EL (cell line): ENCODE measurements at regions not wholly inside any gene's neighbourhood (a gene's known extent, or its start where the extent isn't known, plus 50 kb on each side); places are given as distances from the start of the nearest gene placed in this dataset.
"Not testable (repeated sequence)": the region's sequence is repeated elsewhere in the genome, so short reads cannot be mapped to it uniquely, and the experiment has no call there.

ENCODE experiments used
- DNase-seq: peaks from one replicate; pipeline ENCODE4 v3.0.0-alpha.2; 2016

DNA sequence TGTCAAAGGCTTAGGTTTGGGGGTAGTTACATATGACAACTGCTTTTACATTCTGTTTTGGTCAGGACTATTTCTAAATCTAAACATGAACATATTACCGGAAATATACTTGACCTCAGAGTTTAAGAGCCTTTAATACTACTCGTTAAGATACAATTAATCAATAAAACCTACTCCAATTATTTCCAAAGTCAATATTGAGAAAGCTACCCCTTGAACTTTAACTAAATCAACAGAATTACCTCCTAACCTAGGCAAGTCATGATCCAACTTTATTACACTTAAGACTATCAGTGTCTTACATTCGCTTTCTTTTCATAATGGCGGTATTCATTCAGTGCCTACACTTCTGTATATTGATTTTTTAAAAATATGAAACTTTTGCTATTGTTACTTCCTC, 107.7 kb downstream of the RAP2B start:
- DNase-seq, result no peak

DNA sequence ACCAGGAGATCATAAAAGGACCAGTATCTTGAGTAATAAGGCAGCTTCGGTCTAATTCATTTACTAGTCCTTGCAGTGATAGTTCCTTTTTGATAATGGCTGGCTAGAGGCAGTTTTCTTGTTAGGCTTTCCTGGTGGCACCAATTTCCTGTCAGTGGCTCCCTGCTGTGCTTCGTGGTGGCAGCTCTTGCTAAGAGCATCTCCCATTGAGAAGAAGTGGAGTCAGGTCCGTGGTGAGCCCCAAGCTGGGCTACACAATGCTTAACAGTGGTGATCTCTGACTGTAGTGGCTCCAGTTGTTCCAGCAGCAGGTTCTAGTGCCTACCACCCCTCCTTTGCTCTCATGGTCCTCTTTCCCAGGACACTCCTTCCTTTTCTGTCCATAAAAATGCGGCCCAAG, 111.2 kb downstream of the RAP2B start:
- DNase-seq, result no peak

DNA sequence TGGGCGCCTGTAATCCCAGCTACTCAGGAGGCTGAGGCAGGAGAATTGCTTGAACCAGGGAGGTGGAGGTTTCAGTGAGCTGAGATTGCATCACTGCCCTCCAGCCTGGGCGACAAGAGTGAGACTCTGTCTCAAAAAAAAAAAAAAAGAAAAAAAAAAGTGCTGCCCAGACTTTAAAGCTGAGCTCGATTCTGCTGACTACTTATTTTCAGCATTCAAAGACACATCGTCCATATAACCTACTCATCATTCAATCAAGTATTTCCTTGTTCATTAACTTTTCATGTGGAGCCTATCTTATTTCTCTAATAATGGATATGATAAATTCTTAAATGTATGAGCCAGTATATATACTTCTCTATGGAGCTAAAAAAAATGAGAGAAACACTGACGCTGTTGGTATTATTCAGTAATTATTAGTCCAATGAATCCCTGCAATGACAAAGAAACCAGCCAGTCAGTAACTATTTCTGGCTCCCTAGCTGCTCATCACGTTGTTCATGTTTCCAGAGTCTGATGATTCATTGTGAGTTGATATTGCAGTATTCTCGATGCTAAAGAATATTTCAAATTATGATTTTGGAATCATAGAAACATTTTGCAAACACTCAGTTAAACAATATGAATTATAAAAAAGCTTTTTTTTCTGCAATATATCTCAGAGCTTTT, 111.9 kb downstream of the RAP2B start:
- DNase-seq, result peak; percentile 64

DNA sequence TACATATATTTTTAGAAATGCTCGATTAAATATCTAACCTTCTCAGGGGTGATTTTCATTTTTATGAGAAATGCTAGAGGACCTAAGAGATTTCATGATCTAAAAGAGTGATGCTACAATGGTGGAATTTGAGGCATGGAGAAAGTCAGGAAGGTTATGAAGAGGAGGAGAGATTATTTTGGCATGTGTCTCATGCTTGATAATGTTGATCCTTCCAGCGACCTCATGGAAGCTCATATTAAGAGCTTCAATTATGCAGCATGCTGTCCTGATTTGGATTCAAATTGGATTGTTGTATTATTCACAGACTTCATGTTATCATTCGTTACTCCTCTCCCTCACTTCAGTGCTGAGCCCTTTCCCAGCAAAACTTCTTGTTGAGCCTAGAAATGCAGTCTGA, 112.5 kb downstream of the RAP2B start:
- peak; percentile 52 for DNase-seq

DNA sequence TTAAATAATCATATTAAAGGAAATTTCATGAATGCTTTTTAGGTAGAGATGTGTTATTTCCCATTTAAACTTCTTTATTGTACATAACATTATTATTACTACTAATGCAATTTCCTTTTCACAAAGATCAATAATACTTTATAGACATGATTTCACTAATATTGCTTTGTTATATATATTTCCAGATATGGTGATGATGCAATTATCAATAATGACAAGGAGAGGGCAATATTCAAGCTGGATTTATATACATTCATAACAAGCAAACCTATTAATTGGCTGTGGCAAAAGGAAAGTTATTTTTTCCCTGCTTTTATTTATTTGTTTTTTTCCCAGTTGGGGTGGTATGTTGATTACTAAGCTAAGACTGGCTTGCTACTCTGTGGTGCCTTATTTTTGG, 113.5 kb downstream of the RAP2B start:
- DNase-seq, result no peak

DNA sequence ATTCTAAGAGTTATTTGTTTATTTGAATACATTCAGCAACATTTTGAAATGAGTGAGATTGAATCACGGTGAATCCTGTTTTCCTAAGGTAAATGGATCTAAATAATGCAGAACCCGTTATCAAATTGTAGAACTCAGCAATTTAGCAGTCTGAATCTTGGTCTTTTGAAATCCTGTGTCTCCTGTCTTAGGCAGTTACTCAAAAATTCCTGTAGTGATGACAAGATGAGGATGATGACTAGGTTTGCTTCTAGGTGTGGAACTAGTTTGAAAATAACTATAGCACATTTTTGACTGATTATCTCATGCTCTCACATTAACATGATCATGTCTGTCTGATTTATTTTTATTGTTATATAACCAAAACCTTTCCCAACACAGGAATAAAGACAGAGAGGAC, 115.0 kb downstream of the RAP2B start:
- DNase-seq, result peak; percentile 52

DNA sequence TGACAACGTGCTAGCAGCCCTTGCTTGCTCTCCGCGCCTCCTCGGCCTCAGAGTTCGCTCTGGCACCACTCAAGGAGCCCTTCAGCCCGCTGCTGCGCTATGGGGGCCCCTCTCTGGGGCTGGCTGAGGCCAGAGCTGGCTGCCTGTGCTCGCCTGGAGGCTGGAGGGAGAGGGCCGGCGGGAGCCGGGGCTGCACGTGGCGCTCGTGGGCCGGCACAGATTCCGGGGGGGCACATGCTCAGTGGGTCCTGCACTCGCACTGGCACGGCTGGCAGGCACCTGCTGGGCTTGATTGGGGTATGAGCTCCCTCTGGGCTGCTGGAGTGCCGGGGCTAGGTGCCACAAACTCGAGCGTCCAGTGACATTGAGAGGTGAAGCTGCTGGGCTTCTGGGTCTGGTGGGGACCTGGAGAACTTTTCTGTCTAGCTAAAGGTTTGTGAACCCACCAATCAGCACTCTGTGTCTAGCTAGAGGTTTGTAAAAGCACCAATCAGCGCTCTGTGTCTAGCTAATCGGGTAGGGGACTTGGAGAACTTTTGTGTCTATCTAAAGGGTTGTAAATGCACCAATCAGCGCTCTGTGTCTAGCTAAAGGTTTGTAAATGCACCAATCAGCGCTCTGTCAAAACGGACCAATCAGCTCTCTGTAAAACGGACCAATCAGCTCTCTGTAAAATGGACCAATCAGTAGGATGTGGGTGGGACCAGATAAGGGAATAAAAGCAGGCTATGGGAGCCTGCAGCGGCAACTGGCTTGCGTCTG, 119.4 kb downstream of the RAP2B start:
- DNase-seq, result not testable (repeated sequence)

DNA sequence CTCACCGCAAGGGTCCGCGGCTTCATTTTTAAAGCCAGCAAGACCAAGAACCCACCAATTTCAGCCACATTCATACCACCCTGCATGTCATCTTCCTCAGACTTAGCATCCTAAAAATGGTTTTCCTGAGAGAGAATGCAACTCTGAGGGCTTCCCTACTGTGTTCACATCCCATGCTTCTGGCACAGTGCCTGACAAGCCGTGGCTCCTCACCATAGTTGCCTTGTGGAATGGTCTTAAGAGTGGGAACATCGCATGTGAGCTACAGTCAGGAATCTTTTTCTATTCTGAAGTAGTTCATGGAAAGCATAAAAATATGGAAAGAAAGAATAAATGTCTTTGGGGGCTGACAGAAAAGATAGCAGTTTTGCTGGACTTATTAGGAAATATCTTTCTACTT, 120.3 kb downstream of the RAP2B start:
- DNase-seq, result no peak

DNA sequence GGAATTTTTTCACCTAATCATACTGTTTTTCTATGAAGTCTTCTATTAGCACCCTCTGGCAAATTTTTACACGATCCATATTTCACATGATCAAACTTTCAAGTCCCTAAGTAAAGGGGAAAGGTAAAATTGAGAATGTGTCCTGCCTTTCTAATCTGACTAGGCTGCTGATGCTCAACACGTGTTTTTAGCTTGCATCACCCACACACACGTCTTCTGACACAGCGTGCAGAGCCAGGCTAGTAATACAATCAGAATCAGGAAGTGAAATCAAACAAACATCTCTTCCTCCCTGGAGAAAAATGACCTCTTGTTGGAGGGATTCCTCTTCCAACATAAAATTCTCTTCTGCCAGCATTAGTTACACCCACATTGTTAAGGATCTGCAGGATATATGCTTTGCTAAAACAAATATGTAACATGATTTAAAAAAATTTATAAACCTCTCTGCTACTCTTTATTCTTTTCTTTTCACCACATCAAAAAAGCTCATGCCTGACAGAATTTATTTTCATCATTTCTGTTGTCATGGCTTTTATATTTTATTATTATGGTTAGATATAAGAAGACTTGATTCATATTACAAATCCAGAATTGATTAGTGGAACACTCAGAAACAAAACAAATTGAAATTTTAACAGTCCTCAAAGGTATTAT, 122.4 kb downstream of the RAP2B start:
- DNase-seq, result peak; percentile 86

DNA sequence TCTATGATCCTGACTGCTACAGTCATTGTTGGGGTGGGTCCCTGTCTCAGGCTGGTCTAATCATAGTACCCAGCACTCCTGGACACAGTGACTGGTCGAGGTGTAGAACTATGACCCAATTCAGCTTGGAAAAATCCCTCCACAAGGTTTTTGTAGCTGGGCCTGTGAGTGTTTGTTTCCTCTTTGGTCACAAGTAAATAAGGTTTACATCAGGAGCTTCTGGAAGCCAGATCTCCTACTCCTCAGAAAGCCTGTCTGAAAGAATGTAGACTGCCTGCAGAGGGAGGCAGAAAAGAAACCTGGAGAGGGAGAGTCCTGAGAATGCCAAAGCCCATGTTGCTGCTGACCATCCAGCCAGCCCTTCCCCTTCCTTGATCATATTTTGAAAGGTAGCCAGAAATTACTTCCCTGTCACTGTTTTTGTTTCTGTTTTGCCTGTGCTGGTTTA, 123.2 kb downstream of the RAP2B start:
- DNase-seq, result peak; percentile 35

DNA sequence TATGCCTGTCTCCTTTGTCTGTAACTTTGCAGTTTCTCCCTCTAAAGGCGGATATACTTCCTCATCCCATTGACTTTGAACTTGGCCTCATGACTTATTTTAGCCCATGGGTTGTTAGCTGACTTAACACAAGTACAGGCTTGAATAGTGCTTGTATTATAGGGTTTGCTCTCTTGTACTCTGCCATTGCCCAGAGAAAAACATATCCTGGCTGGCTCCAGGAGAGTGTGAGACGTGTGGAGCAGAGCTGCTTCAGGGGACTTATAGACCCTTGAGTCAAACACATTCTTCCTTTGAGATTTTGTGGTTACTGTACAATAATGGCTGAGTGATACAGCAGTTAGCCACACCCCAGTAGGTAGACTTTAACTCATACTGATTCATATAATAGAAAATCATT, 124.0 kb downstream of the RAP2B start:
- no peak for DNase-seq

DNA sequence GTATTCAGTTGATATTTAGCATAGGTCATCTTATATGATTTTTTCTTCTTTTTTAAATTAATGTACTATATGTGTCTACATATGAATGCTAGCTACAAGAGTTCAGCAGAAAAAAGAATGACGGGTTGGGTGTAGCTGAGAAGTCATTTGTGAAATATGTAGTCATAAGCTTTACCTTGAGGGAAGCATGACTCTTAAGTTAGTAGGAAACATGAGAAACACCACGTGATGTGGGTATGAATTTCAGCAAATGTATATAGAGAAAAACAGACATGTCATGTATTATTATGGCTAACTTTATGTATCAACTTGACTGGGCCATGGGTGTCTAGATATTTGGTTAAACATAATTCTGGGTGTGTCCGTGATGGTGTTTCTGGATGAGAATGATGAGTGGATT, 125.0 kb downstream of the RAP2B start:
- no peak for DNase-seq

DNA sequence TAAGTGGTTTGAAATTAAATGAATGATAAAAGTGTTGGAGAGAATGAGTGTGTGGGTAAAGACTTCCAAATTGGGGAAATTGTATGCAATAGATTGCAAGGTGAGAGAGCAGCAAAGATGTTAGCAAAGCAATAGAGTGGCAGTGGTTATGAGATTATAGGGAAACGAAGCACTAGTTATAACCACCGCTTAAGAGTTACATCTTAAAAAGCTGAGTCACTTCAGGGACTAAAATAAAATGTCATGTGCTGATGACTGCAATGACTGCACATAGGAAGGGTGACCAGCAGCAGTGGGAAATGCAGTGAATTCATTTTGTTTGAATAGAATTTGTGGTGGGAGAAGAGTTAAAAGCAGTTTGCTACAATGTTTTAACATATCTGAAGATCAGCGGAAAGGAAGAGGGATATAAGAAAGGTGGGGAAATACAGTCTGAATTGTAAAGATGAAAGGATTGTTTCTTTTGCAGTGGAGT, 127.3 kb downstream of the RAP2B start:
- peak; percentile 31 for DNase-seq

DNA sequence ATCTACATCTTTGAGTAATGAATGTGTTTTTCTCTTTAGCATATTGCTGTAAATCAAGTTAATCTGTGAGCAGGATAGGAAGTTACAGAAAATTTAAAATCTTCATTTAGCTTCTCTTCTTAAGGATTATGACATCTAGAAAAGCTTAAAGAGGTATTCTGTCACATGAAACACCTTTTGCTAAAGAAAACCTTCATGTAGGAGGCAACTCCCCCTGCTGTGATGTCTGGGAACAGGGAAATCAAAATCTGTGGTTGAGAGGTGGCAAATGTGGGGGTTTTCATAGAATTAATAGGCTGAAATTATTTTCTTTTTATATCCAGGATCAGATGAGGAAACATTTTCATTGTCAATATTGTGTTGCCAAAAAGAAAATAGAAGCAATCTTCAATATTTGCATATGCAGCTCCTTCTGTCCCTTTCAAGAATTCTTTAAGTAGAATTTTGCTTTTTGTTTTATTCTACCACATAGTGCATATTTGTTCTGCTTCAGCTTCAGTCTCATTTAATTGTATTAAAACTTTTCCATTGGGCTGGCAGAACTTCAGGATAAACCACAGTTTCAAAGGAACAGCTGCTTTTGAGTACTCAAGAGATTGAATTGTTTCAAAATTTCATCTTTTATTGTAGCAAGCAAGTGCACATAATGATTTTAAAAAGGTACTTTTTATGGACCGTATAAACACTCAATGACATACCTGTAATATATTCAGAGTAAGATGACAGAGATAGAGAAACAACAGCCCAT, 128.4 kb downstream of the RAP2B start:
- DNase-seq, result no peak

DNA sequence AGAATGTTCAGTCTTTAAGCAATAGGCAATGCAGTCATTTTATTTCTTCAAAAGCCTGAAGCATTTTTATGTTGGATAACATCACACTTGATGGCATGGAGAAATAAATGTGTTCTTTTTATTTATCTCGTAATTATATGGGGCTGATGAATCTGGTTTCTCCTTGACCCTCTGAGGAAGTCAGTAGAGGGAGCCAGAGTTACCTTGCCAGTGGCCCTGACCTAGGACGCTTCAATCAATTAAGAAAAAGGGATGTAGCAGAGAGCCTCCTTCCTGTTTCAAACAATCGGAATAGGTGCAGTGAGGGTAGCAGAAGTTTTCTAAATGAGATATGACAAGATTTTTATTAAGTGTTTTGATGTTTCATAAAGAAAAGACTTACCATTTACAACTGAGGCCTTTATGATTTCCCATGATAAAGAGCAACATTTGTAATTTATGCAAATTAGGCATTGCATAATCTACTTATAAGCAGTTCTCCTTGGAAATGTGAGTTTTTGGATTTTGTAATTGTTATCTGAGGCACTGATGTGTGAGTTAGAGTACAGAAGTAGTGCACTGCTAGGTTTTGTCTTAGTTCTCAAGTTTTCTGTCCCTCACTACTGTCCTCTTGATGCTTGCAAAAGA, 129.1 kb downstream of the RAP2B start:
- peak; percentile 31 for DNase-seq

DNA sequence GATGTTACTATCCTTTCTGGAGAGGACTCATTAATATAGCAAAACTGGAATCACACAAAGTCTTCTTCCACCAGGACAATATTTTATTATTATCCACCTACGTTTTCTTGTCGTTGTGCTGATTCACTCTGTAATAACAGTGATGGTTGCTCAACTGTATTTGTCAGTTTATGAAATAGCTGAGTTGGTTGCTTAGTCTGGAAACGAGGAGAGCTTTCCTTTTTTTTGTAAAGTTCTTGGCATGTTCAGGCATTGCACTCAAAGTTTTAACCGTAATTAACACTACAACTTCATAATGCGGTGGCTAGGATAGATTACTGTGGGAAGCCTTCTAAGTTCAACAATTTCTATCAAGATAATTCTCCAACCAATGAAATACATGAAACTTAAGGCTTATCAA, 131.2 kb downstream of the RAP2B start:
- peak; percentile 23 for DNase-seq

DNA sequence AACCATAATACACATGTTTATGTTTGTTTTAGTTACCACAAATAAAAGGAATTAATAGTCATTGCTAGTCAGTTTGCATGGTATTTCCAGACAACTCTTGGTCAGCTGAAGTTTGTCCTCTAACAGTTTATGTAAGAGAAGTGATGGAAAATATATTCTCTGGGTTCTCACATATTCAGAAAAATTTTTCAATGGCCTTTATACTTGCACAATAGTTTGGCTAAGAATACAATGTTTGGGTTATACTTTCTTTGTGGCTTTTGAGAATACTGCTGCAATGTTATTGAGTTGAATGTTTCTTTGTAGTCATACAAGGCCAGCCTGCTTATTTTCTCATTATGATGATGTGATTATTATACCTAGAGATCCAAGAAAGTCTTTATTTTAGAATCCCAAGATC, 133.9 kb downstream of the RAP2B start:
- DNase-seq, result no peak

DNA sequence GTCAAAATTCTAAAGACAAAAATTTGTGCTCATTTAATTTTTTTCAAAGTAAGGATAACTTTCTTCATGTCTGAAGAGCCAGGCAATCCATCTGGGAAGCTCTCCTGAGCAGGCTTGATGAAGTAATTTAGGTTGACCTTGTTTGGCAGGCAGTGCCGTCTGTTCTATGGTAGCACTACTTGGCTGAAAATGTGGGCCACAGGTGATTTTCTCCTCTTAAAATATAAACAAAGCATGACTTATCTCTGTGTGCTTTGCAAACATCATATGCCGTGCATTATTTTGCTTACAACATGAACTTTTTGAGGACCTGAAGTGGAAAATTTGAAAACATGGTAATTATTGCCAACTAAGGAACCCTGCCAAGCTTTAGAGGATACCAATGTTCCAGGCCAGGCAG, 143.2 kb downstream of the RAP2B start:
- DNase-seq, result no peak

DNA sequence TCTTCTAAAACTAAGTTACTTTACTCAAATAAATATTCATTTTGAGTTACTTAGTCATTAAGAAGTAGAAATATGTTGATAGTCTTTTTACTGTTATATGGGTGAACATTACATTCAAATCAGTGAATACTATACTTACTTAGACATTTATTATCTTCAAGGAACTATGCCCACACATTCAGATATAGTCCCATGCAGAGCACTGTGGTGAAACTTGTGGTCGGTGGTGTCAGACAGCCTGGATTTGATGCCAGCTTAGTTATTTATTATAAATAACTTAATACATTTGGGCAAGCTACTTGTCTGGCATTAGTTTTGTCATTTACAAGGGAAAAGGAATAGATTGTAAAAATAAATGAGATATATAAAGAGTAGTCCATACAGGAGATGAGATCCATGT, 149.5 kb downstream of the RAP2B start:
- no peak for DNase-seq

DNA sequence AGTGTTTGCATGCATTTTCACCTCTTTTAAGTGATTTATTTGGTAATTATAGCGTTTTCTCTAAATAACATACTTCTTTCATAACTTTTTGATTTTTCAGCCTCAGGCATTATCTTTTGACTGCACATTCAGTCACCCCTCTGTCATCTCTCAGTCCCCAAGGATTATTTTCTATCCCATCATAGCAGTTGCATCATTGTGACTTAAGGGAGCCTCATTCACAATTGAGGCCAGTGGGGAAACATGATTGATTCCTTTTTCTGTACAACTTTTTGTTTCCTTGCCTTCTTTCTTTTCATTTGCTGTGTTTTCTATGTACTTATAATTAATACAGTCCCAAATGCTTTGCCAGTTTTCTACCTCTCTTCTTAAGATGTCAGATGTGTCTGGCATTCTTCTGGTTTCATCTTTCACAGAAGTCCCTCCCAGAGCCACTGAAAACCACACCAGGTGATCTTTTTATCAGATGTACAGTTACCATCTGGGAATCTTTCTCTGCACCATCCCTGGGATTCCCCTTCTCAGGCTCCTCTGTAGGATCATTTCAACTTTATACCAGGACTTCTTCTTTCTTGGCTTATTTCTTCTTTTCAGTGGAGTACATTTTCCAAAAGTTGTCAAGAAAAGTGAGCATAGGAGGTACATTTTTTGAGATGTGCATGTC, 151.4 kb downstream of the RAP2B start:
- DNase-seq, result peak; percentile 32

DNA sequence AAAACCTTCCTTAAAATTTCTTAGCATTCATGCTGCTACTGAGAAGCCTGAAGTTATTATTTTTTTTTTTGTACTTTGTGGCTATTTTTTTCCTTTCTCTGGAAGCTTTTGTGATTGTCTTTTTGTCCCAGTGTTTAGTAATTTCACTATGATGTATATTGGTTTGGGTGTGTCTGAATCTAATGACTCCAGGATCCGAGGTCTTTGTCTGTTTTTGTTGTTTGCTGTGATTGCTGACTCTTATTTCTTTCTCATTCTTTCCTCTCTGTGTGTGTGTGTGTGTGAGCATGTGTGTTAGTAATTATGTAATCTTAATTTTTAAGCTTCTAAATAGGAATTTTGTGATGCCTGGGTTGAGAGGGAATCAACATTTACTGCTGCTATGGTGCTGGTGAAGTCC, 152.0 kb downstream of the RAP2B start:
- DNase-seq, result no peak

DNA sequence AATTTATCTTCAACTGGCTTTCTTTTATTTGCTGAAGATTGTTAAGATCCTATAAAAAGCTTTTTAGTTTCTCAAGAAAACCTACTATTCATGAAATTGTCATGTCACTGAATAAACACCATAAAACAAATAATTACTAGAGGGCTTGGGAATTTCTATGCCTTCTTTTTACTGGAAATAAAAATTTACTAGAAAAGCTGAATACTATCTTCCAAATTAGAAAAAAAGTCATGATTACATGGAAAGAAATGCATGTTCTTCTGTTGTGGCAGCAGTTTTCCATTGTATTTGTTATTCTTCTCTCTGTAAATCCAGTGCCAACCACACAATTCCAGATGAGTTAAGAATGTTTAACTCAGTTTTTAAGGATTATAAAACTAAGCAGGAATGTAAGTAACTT, 153.8 kb downstream of the RAP2B start:
- DNase-seq, result peak; percentile 46
